ENCODE measurements at regions not wholly inside any gene's neighbourhood (a gene's known extent, or its start where the extent isn't known, plus 50 kb on each side); places are given as distances from the start of the nearest gene placed in this dataset.

- H3K36me3 Mint-ChIP-seq (ENCODE audit: low read depth), result no peaks in the 10 kb centered on the region
- ChIA-PET POLR2A (no interaction called here), CTCF (no interaction called here)
- no peak for DNase-seq
- no peaks in the 10 kb centered on the region for H3K9me3 Mint-ChIP-seq
- no peak overlapping the region for H3K4me3 Mint-ChIP-seq
- peaks cover 2% of the 10 kb centered on the region for H3K27me3 Mint-ChIP-seq
- no peak for ATAC-seq
- H3K4me1 Mint-ChIP-seq (ENCODE audit: low read depth), result no peaks in the 10 kb centered on the region
- no peak overlapping the region for H3K27ac Mint-ChIP-seq
- intact Hi-C loops (cut with micrococcal nuclease), result no loop called here
- TF ChIP-seq CTCF (IDR thresholded peaks at IDR 0.05), result no peak
These were observed 1263.1 kb downstream of the KCNT2 start for GRCh38 chr1:195345149-195345548.

GRCh38 chr1:195337646-195338045, 1270.6 kb downstream of the KCNT2 start:
- peaks cover 2% of the 10 kb centered on the region for H3K9me3 Mint-ChIP-seq
- no peak for TF ChIP-seq CTCF (IDR thresholded peaks at IDR 0.05)
- intact Hi-C loops (cut with micrococcal nuclease), result no loop called here
- no peak for DNase-seq
- H3K27me3 Mint-ChIP-seq, result peaks cover 3% of the 10 kb centered on the region
- no peak overlapping the region for H3K27ac Mint-ChIP-seq
- no peaks in the 10 kb centered on the region for H3K36me3 Mint-ChIP-seq (ENCODE audit: low read depth)
- no peak for ATAC-seq
- CTCF ChIA-PET, result no interaction called here
- POLR2A ChIA-PET, result no interaction called here
- H3K4me1 Mint-ChIP-seq (ENCODE audit: low read depth), result no peaks in the 10 kb centered on the region
- H3K4me3 Mint-ChIP-seq, result no peak overlapping the region

GRCh38 chr1:195336812-195337211, 1271.4 kb downstream of the KCNT2 start:
- intact Hi-C loops (cut with micrococcal nuclease), result no loop called here
- ATAC-seq, result no peak
- no peak for DNase-seq
- POLR2A ChIA-PET, result no interaction called here
- Mint-ChIP-seq H3K27ac (no peak overlapping the region), H3K9me3 (peaks cover 2% of the 10 kb centered on the region), H3K4me3 (no peak overlapping the region), H3K36me3 (ENCODE audit: low read depth) (no peaks in the 10 kb centered on the region), H3K4me1 (ENCODE audit: low read depth) (no peaks in the 10 kb centered on the region), H3K27me3 (peaks cover 2% of the 10 kb centered on the region)
- CTCF ChIA-PET, result no interaction called here
- no peak for TF ChIP-seq CTCF (IDR thresholded peaks at IDR 0.05)

- POLR2A ChIA-PET, result no interaction called here
- Mint-ChIP-seq H3K9me3 (peaks cover 2% of the 10 kb centered on the region), H3K4me1 (ENCODE audit: low read depth) (no peaks in the 10 kb centered on the region), H3K4me3 (no peak overlapping the region), H3K27me3 (peaks cover 1% of the 10 kb centered on the region), H3K36me3 (ENCODE audit: low read depth) (no peaks in the 10 kb centered on the region), H3K27ac (no peak overlapping the region)
- DNase-seq, result no peak
- no peak for TF ChIP-seq CTCF (IDR thresholded peaks at IDR 0.05)
- intact Hi-C loops (cut with micrococcal nuclease), result no loop called here
- CTCF ChIA-PET, result no interaction called here
- no peak for ATAC-seq
These were observed 1272.7 kb downstream of the KCNT2 start for GRCh38 chr1:195335541-195335940.

- ChIA-PET POLR2A (no interaction called here), CTCF (no interaction called here)
- no peak overlapping the region for H3K27ac Mint-ChIP-seq
- H3K4me1 Mint-ChIP-seq (ENCODE audit: low read depth), result no peaks in the 10 kb centered on the region
- H3K9me3 Mint-ChIP-seq, result peaks cover 2% of the 10 kb centered on the region
- no peak overlapping the region for H3K4me3 Mint-ChIP-seq
- peaks cover 1% of the 10 kb centered on the region for H3K27me3 Mint-ChIP-seq
- no peak for TF ChIP-seq CTCF (IDR thresholded peaks at IDR 0.05)
- H3K36me3 Mint-ChIP-seq (ENCODE audit: low read depth), result no peaks in the 10 kb centered on the region
- intact Hi-C loops (cut with micrococcal nuclease), result no loop called here
- no peak for DNase-seq
- no peak for ATAC-seq
These were observed 1276.1 kb downstream of the KCNT2 start for GRCh38 chr1:195332102-195332501.
